ENCODE measurements at regions not wholly inside any gene's neighbourhood (a gene's known extent, or its start where the extent isn't known, plus 50 kb on each side); places are given as distances from the start of the nearest gene placed in this dataset.

DNA sequence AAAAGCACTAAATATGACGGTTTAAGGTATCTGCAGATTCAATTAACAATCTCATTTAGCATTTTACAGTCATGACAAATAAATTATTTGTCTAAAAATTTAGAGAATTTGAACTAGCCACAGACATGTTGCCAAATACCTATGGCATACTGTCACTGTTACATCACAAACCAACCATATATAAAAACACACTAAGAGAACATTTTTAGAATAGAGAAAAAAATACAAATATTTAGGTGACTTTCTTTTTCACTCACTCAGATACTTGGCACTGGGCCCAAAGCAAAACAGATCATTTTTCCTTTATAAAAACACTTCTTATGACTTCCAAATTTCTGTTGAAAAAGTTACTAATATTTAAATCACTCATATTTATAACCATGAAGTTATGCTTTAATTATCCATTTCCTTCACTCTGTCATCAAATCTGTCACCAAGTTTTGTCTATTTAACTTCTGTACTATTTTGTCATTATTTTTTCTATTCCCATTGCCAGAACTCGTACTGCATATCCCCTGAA, 644.7 kb downstream of the OTOL1 start:
- TF ChIP-seq, protein P1, sequence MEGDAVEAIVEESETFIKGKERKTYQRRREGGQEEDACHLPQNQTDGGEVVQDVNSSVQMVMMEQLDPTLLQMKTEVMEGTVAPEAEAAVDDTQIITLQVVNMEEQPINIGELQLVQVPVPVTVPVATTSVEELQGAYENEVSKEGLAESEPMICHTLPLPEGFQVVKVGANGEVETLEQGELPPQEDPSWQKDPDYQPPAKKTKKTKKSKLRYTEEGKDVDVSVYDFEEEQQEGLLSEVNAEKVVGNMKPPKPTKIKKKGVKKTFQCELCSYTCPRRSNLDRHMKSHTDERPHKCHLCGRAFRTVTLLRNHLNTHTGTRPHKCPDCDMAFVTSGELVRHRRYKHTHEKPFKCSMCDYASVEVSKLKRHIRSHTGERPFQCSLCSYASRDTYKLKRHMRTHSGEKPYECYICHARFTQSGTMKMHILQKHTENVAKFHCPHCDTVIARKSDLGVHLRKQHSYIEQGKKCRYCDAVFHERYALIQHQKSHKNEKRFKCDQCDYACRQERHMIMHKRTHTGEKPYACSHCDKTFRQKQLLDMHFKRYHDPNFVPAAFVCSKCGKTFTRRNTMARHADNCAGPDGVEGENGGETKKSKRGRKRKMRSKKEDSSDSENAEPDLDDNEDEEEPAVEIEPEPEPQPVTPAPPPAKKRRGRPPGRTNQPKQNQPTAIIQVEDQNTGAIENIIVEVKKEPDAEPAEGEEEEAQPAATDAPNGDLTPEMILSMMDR (IDR thresholded peaks at IDR 0.05; ENCODE audit: insufficient read depth, low read depth, low read length) = no peak
- no peak for TF ChIP-seq EZH2 (IDR thresholded peaks at IDR 0.05; ENCODE audit: insufficient read depth, low read length)
